LNCAP (cell line): ENCODE measurements at regions not wholly inside any gene's neighbourhood (a gene's known extent, or its start where the extent isn't known, plus 50 kb on each side); places are given as distances from the start of the nearest gene placed in this dataset.

Source experiments
- TF ChIP-seq, protein P1 (sequence below): fragments of 450-650 bp; IDR thresholded peaks from 2 replicates; pipeline ENCODE4 v1.5.1; 2017; ENCODE audit warnings: mild to moderate bottlenecking

- TF ChIP-seq, protein P1, sequence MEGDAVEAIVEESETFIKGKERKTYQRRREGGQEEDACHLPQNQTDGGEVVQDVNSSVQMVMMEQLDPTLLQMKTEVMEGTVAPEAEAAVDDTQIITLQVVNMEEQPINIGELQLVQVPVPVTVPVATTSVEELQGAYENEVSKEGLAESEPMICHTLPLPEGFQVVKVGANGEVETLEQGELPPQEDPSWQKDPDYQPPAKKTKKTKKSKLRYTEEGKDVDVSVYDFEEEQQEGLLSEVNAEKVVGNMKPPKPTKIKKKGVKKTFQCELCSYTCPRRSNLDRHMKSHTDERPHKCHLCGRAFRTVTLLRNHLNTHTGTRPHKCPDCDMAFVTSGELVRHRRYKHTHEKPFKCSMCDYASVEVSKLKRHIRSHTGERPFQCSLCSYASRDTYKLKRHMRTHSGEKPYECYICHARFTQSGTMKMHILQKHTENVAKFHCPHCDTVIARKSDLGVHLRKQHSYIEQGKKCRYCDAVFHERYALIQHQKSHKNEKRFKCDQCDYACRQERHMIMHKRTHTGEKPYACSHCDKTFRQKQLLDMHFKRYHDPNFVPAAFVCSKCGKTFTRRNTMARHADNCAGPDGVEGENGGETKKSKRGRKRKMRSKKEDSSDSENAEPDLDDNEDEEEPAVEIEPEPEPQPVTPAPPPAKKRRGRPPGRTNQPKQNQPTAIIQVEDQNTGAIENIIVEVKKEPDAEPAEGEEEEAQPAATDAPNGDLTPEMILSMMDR = no peak
These were observed 132.6 kb upstream of the ITGA1 start for GRCh38 chr5:52655163-52655562.

DNA sequence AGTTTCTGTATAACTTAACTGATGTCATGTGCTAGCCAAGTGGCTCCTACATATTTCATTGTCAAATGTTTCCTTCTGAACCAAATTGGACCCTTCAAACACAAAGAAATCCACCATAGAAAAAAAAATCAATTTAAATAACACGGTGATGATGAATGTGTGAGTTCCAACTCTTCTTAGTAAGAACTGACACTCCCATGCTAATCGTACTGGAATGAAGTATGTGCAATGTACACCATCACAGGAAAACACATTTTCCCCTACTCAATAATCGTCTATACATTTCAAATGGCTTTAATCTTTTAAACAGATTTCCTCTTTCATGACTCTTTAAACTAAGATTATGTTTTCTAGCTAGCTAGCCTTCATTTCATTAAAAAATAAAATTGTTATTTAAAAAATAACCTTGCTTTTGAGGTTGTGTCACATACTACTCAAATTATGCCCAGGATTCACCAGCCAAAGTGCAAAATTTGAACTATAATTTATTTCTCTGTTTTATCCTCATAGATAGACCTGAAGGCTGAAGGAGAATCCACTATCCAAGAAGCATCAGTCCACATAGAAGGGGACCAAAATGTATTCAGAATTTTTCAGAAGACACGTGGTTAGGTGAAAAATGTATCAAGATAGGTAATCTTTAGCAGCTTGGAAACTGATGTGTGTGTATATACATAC is 131.0 kb upstream of the ITGA1 start:
- TF ChIP-seq, protein P1 = no peak

DNA sequence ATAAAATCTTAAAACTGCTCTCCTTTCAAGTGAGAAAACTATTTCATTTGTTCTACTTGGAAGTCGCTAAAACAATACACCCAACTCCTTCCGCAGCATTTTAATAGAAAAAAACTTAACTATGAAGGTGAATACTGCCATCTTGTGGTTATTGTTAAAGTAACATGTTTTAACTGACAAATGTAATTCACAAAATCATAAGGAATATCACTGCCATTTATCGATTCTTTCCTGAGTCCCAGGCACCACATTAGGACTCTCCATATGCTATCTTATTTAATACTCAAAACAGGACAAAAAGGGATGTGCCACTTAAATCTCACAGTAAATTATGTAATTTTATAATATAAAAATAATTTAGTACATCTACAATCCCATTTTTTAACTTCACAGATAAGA is 130.5 kb upstream of the ITGA1 start:
- TF ChIP-seq, protein P1 = peak; percentile 46; the same call in 1 of the 2 replicates

GRCh38 chr5:52658246-52658645 is 129.5 kb upstream of the ITGA1 start:
- TF ChIP-seq, protein P1 = no peak

DNA sequence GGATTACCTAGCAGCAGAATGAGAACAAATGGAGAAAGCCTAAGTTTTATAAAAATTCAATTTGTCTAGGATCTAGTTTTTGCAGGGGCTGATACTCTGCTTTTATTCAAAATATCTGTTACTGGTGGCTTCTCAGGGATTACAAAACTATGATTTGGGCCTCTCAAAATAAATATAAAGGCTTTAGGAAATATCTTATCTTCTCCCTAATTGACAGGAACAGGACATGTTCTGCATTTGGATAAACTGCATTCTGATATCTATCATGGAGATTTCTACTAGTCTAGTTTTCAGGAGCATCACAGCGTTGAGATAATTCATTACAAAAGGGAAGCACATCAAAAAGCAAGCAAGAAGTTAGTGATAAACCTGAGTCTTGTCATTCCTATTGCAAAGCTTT is 127.1 kb upstream of the ITGA1 start:
- TF ChIP-seq, protein P1 = no peak

DNA sequence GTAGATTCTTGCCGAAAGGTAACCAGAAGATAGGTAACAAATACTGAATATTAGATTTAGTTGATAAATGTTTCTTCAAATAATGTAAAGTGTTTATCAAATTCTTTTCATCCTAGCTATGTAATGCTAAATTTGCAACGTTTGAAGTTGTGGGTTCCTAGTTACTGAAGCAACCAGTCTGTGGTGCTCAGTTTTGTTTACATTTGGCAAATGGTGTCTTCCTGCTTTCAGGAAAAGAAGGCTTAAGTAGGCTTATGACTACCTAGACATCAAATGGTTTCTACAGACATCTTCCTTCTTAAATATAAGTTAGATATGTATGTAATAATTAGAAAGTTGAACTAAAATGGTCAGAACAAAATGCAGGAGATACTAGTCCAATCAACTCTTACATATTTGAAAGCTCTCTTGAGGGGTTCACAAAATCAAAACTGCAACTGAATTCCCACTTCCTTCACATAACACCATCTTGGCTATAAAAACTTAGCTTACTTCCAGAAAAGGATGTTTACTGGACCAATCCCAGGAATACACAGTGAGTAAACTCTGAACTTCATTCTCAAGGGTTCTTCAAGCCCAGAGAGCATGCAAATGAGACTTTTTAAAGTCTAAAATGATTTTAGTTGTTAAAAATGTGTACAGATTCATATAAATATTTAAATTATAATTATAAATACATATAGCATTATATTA is 125.7 kb upstream of the ITGA1 start:
- TF ChIP-seq, protein P1 = no peak

DNA sequence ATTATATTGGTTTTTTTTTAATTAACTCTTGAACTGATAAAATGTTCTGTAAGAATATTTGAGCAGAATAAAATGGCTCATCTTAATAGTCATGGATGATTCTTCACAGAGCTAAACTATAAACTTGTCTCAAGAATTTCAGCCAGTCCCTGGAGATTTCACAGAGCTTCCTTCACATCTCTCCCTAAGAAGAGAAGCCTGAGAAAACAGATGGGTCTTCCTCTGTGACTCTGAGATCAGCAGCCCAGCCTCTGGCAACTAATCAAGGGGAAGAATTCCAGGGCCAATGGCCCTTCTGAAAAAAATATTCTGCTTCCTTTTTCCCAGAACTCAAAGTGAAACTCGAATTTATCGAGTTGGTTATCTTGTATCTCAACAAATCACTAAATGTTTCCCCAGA is 122.2 kb upstream of the ITGA1 start:
- TF ChIP-seq, protein P1 = no peak
